Thyroid gland (tissue), 4 donors: ENCODE measurements at regions not wholly inside any gene's neighbourhood (a gene's known extent, or its start where the extent isn't known, plus 50 kb on each side); places are given as distances from the start of the nearest gene placed in this dataset.

Experiments used
- DNase-seq, 2 donors: peaks; one replicate each; pipeline ENCODE4 v3.0.0-alpha.2; 2019
- H3K27ac ChIP-seq, 3 donors: fragments of 200-600 bp; sonication (generic); 1 replicate in 2 of 3; 2 replicates in 1 of 3; pipeline ENCODE4 v1.5.1; 2016 to 2019; ENCODE audit warnings: mild to moderate bottlenecking in 1 of 3, moderate library complexity in 1 of 3
- H3K27me3 ChIP-seq: fragments of 200-600 bp; sonication (generic); one replicate; pipeline ENCODE4 v1.5.1; 2019
- H3K36me3 ChIP-seq, 2 donors: fragments of 200-600 bp; sonication (generic); one replicate each; pipeline ENCODE4 v1.5.1; 2016 to 2019
- H3K4me1 ChIP-seq, 2 donors: fragments of 200-600 bp; sonication (generic); one replicate each; pipeline ENCODE4 v1.5.1; 2017 to 2019
- H3K4me3 ChIP-seq, 3 donors: fragments of 200-600 bp; sonication (generic); replicated peaks in 1 of 3; 1 replicate in 2 of 3; 2 replicates in 1 of 3; pipeline ENCODE4 v1.5.1; 2016; ENCODE audit warnings: mild to moderate bottlenecking in 1 of 3
- H3K9me3 ChIP-seq: fragments of 200-600 bp; sonication (generic); one replicate; pipeline ENCODE4 v1.5.1; 2017
- CTCF ChIP-seq, 6 experiments: fragments of 200-600 bp in 3 of 6; fragments of 450-650 bp in 3 of 6; sonication (generic) in 3 of 6; IDR thresholded peaks; one replicate each; pipeline ENCODE4 v1.5.1; 2016 to 2019; ENCODE audit warnings: antibody characterized with exemption in 6 of 6, mild to moderate bottlenecking in 2 of 6, inconsistent platforms in 1 of 6, moderate library complexity in 1 of 6
- POLR2A ChIP-seq, 2 donors: fragments of 450-650 bp; IDR thresholded peaks; one replicate each; pipeline ENCODE4 v1.6.1; 2017; ENCODE audit warnings: antibody characterized with exemption in 2 of 2, mild to moderate bottlenecking in 2 of 2, moderate library complexity in 1 of 2
- WGBS, 2 donors: methylation state at CpG; one replicate each; pipeline ENCODE4 v1.1.5; 2017; 5-methylcytosine and 5-hydroxymethylcytosine counted together
- intact Hi-C: fragments of 100-400 bp; cut with DNase I; formaldehyde crosslinking; loops from one replicate; pipeline ENCODE4 v1.15.1; 2023

DNA sequence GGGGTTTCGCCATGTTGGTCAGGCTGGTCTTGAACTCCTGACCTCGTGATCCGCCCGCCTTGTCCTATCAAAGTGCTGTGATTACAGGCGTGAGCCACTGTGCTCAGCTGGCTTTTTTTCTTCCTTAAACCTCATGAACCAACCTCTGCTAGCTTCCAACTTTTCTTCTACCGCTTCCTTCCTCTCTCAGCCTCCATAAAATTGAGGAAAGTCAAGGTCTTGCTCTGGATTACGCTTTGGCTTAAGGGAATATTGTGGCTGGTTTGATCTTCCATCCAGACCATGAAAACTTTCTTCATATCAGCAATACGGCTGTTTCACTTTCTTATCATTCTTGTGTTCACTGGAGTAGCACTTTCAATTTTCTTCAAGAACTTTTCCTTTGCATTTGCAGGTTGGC lies 57.5 kb upstream of the SDK2 start:
- no peak for DNase-seq
- WGBS, 2 donors: 87 to 88% methylated on average over 8 of the region's 8 CpGs
- TF ChIP-seq POLR2A (IDR thresholded peaks at IDR 0.05) (no peak), CTCF (IDR thresholded peaks at IDR 0.05) (no peak)
- Histone ChIP-seq H3K27me3 (no peaks in the 10 kb centered on the region), H3K4me3 (no peak overlapping the region), H3K4me1 (no peaks in the 10 kb centered on the region), H3K27ac (no peak overlapping the region), H3K36me3 (no peaks in the 10 kb centered on the region), H3K9me3 (no peaks in the 10 kb centered on the region)
- intact Hi-C loops: no loop called here

GRCh38 chr17:73703192-73703591 lies 58.9 kb upstream of the SDK2 start:
- intact Hi-C loops: no loop called here
- no peak overlapping the region for H3K27ac ChIP-seq
- DNase-seq: no peak
- H3K36me3 ChIP-seq: no peaks in the 10 kb centered on the region
- 52 to 61% methylated on average over 4 to 5 of the region's 5 CpGs for WGBS, 2 donors
- H3K4me3 ChIP-seq: no peak overlapping the region
- H3K27me3 ChIP-seq: no peaks in the 10 kb centered on the region
- H3K9me3 ChIP-seq: no peaks in the 10 kb centered on the region
- TF ChIP-seq CTCF (IDR thresholded peaks at IDR 0.05): no peak
- no peak for TF ChIP-seq POLR2A (IDR thresholded peaks at IDR 0.05)
- no peaks in the 10 kb centered on the region for H3K4me1 ChIP-seq

DNA sequence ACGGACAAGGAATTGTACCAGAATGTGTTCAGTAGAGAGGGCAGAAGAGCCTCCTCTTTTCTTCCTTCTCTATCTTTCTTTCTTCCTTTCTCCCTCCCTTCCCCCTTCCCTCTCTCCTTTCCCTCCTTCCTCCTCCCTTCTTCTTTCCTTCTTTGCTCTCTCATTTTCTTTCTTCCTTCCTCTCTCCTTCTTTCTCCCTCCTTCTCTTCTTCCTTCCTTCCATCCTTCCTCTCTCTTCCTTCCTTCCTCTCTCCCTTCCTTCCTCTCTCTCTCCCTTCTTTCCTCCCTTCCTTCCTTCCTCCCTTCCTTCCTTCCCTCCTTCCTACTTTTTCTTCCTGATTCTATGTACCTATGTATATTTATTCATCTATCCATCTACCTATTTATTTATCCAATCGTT lies 59.7 kb upstream of the SDK2 start:
- Histone ChIP-seq H3K27ac (no peak overlapping the region), H3K9me3 (no peaks in the 10 kb centered on the region), H3K36me3 (no peaks in the 10 kb centered on the region), H3K4me3 (no peak overlapping the region), H3K4me1 (no peaks in the 10 kb centered on the region), H3K27me3 (no peaks in the 10 kb centered on the region)
- no peak for DNase-seq
- intact Hi-C loops: no loop called here
- WGBS, 2 donors: 65 to 68% methylated on average over 2 of the region's 2 CpGs
- TF ChIP-seq CTCF (IDR thresholded peaks at IDR 0.05): no peak
- no peak for TF ChIP-seq POLR2A (IDR thresholded peaks at IDR 0.05)

DNA sequence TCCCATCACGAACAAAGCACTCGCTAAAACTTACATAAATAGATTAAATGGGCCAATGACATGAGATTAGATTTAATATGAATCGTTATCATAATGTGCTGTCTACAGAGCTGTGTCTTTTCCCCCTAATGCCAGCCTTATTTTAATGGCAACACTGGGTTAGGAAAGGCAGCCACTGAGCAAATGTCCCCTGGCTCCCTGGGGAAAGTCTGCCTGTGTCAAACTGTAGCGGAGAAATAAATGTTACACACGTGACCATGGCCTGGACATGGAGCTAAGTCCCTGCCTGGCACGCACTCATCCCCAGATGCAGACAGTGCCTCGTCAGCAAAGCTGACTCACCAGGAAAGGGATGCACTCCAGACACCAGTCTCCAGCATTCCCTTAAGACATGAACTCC lies 61.3 kb upstream of the SDK2 start:
- H3K9me3 ChIP-seq: no peaks in the 10 kb centered on the region
- H3K27ac ChIP-seq: no peak overlapping the region
- H3K4me1 ChIP-seq: no peaks in the 10 kb centered on the region
- no peak overlapping the region for H3K4me3 ChIP-seq
- H3K36me3 ChIP-seq: no peaks in the 10 kb centered on the region
- 73 to 79% methylated on average over 7 of the region's 7 CpGs for WGBS, 2 donors
- intact Hi-C loops: loop anchor here (5.0 kb wide), 1 partner anchor 48 kb away; no protein-coding TSS in a partner anchor
- H3K27me3 ChIP-seq: no peaks in the 10 kb centered on the region
- DNase-seq: no peak
- TF ChIP-seq CTCF (IDR thresholded peaks at IDR 0.05): no peak
- no peak for TF ChIP-seq POLR2A (IDR thresholded peaks at IDR 0.05)

GRCh38 chr17:73706428-73706827 lies 62.2 kb upstream of the SDK2 start:
- 66 to 72% methylated on average over 12 of the region's 12 CpGs for WGBS, 2 donors
- intact Hi-C loops: loop anchor here (5.0 kb wide), 1 partner anchor 49 kb away; no protein-coding TSS in a partner anchor

More at GRCh38 chr17:73706428-73706827, 62.2 kb upstream of the SDK2 start:
- Histone ChIP-seq H3K4me3 (no peak overlapping the region), H3K9me3 (no peaks in the 10 kb centered on the region), H3K4me1 (no peaks in the 10 kb centered on the region), H3K27ac (no peak overlapping the region), H3K27me3 (no peaks in the 10 kb centered on the region), H3K36me3 (no peaks in the 10 kb centered on the region)
- TF ChIP-seq CTCF (IDR thresholded peaks at IDR 0.05): no peak
- no peak for DNase-seq
